ENCODE measurements at regions not wholly inside any gene's neighbourhood (a gene's known extent, or its start where the extent isn't known, plus 50 kb on each side); places are given as distances from the start of the nearest gene placed in this dataset.

DNA sequence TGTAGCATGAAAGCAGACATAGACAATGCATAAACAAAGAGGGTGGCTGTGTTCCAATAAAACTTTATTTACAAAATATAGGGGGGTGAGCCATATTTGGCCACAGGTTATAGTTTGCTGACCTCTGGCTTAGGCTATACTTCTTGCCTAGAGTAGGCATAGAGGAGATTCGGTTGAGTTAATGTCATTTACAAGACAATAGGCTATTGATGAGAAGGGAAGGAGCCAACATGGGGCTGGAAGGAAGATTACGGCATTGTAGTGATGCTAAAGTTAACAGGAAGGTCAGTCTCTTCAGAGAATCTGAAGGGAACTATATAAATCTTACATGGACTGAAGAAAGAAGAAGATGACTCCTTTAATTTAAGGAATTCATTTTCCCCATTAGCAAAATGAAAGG is 463.5 kb downstream of the HTR7 start:
- Histone ChIP-seq H3K36me3 (ENCODE audit: insufficient read depth, low read length) (no peaks in the 10 kb centered on the region), H3K27me3 (ENCODE audit: insufficient read depth, low read length) (no peaks in the 10 kb centered on the region), H3K4me1 (ENCODE audit: control insufficient read depth, insufficient read depth, low read length, unreplicated experiment) (peaks cover 4% of the 10 kb centered on the region), H2AFZ (ENCODE audit: low read length, unreplicated experiment) (no peak overlapping the region), H3K79me2 (ENCODE audit: control insufficient read depth, insufficient read depth, low read length, unreplicated experiment) (no peaks in the 10 kb centered on the region), H3K27ac (ENCODE audit: low read depth, low read length) (no peak overlapping the region), H3K4me3 (ENCODE audit: low read depth, low read length) (no peak overlapping the region)

DNA sequence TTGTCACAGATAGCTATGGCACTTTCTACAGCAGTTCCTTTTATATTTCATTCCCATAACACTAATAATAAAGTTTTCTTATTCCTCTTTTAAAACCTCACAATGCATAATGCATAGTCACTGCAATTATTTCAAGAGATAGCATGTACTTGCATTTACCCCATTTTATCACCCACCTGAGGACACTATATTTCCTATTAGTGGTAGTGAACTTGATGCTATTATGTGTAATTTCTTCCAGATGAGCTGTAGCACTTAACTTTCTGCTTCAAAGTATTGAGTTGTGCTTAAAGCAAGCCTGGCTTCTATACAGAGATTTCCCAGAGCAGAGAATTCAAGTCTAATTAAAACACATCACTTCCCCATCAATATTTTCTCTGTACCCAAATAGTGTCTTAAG is 461.1 kb downstream of the HTR7 start:
- Histone ChIP-seq H3K27me3 (ENCODE audit: insufficient read depth, low read length) (no peaks in the 10 kb centered on the region), H2AFZ (ENCODE audit: low read length, unreplicated experiment) (no peak overlapping the region), H3K4me3 (ENCODE audit: low read depth, low read length) (no peak overlapping the region), H3K27ac (ENCODE audit: low read depth, low read length) (no peak overlapping the region), H3K36me3 (ENCODE audit: insufficient read depth, low read length) (no peaks in the 10 kb centered on the region), H3K4me1 (ENCODE audit: control insufficient read depth, insufficient read depth, low read length, unreplicated experiment) (peaks cover 4% of the 10 kb centered on the region), H3K79me2 (ENCODE audit: control insufficient read depth, insufficient read depth, low read length, unreplicated experiment) (no peaks in the 10 kb centered on the region)

DNA sequence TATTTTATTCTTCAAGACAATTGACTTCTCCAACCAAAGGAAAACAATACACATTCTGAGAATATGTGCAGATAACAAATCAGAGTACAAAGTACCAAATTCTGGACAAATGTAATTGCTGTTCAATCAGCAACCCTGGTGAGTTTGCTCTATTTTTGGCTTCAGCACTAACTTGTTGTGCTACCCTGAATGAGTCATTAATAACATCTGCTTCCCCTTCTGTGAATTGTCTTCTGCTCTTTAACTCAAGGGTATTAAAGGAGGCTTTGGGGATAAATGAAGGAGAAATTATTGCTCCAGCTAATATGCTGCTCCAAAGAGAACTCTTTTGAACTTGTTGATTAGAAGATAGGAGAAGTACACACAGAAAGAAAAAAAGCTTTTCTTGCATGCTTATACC is 459.3 kb downstream of the HTR7 start:
- Histone ChIP-seq H3K36me3 (ENCODE audit: insufficient read depth, low read length) (no peaks in the 10 kb centered on the region), H3K4me3 (ENCODE audit: low read depth, low read length) (no peak overlapping the region), H3K4me1 (ENCODE audit: control insufficient read depth, insufficient read depth, low read length, unreplicated experiment) (peaks cover 4% of the 10 kb centered on the region), H3K27me3 (ENCODE audit: insufficient read depth, low read length) (no peaks in the 10 kb centered on the region), H3K27ac (ENCODE audit: low read depth, low read length) (no peak overlapping the region), H3K79me2 (ENCODE audit: control insufficient read depth, insufficient read depth, low read length, unreplicated experiment) (no peaks in the 10 kb centered on the region), H2AFZ (ENCODE audit: low read length, unreplicated experiment) (no peak overlapping the region)

DNA sequence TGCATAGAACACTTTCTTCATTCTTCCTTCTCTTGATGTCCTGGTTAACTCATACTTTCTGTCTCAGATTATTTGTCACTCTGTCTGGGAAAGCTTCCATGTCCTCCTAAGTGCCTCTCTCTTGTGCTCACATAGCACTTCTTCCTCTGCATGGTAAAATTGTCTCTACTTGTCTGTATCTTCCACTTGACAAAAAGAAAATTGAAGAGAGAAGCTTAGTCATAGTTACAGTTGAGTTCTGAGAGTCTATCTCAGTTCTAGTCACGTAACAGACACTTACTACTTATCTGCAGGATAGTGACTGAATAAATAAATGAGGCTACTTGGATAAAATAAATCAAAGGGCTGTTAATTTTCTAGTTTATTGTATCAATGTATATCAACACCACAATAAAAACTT is 458.1 kb downstream of the HTR7 start:
- Histone ChIP-seq H2AFZ (ENCODE audit: low read length, unreplicated experiment) (no peak overlapping the region), H3K27me3 (ENCODE audit: insufficient read depth, low read length) (no peaks in the 10 kb centered on the region), H3K79me2 (ENCODE audit: control insufficient read depth, insufficient read depth, low read length, unreplicated experiment) (no peaks in the 10 kb centered on the region), H3K27ac (ENCODE audit: low read depth, low read length) (no peak overlapping the region), H3K36me3 (ENCODE audit: insufficient read depth, low read length) (no peaks in the 10 kb centered on the region), H3K4me1 (ENCODE audit: control insufficient read depth, insufficient read depth, low read length, unreplicated experiment) (peaks cover 4% of the 10 kb centered on the region), H3K4me3 (ENCODE audit: low read depth, low read length) (no peak overlapping the region)

DNA sequence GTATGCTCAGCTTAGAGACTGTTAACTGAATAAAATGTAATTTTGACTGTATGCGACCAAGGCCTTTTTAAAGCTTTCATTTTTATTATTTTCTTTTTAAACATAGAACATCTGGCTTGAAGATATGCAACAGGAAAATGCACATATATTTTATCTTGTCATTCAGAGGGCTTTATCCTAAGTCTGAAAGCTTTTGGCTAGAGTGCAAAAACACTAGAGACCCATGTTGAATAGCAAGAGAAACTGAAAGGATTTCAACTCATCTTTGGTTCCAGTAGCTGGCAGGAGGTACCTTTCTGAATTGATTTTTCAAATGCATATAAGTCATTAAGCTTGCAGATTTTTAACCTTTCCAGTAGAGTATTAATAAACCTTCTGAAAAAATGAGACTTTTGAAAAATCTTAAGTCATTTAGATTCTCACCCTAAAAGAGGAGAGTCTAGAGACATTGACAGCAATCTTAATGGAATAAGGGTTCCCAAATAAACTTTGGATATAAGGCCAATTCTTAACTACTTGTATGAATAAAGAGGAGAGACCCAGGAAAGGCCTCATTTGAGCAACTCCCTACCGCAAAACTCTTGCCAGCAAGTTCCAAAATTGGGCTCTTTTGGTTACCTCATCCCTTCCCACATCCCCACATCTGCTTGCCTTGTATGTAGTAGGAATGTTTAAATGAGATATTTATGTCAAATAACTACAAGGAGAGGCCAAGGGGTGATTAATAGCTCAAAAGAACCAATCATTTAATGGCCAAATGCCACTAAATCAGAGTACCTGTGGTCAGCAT is 454.4 kb downstream of the HTR7 start:
- Histone ChIP-seq H3K27me3 (ENCODE audit: insufficient read depth, low read length) (no peaks in the 10 kb centered on the region), H3K36me3 (ENCODE audit: insufficient read depth, low read length) (no peaks in the 10 kb centered on the region)

DNA sequence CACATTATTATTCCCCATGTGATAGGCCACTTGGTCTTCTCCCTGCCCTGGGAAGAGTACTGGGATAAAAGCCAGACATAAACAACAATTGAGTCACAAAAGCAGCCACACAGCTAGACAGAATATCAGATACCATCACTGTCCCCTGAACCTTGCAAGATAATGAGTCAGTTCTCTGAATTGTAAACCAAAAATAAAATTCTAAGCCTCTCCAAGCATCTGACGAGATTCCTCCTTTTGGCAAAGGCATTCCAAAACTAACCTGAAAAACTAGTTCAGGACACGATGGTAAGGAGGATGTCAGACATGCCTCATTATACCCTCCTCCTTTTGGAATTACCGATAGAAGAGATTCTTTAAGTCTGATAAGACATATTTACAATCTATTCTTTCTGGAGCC is 450.7 kb downstream of the HTR7 start:
- Histone ChIP-seq H3K4me1 (ENCODE audit: control insufficient read depth, insufficient read depth, low read length, unreplicated experiment) (peaks cover 14% of the 10 kb centered on the region), H3K4me3 (ENCODE audit: low read depth, low read length) (no peak overlapping the region)

More for the DNA sequence above, 454.4 kb downstream of the HTR7 start:
- Histone ChIP-seq H3K79me2 (ENCODE audit: control insufficient read depth, insufficient read depth, low read length, unreplicated experiment) (no peaks in the 10 kb centered on the region), H2AFZ (ENCODE audit: low read length, unreplicated experiment) (no peak overlapping the region), H3K4me1 (ENCODE audit: control insufficient read depth, insufficient read depth, low read length, unreplicated experiment) (peaks cover 17% of the 10 kb centered on the region), H3K27ac (ENCODE audit: low read depth, low read length) (no peak overlapping the region), H3K4me3 (ENCODE audit: low read depth, low read length) (no peak overlapping the region)

DNA sequence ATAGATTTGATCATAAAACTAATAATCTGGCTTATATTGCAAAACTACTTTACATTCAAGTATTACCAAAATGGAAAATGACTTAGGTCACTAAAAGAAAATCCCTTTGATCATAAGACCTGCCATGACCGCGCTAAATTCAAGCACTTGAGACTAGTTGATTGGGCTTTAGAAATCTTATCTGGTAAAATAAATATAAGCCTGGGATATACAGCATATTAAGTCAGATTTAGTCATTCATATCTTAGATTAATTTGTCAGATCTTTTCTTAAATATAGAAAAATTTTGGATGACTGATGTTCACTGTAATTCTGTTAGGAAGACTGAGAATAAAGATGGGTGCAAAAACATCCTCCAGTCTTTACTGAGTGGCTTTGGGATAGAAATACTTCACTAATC is 450.0 kb downstream of the HTR7 start:
- Histone ChIP-seq H2AFZ (ENCODE audit: low read length, unreplicated experiment) (no peak overlapping the region), H3K36me3 (ENCODE audit: insufficient read depth, low read length) (no peaks in the 10 kb centered on the region), H3K27me3 (ENCODE audit: insufficient read depth, low read length) (no peaks in the 10 kb centered on the region), H3K79me2 (ENCODE audit: control insufficient read depth, insufficient read depth, low read length, unreplicated experiment) (no peaks in the 10 kb centered on the region), H3K27ac (ENCODE audit: low read depth, low read length) (no peak overlapping the region), H3K4me1 (ENCODE audit: control insufficient read depth, insufficient read depth, low read length, unreplicated experiment) (peaks cover 20% of the 10 kb centered on the region), H3K4me3 (ENCODE audit: low read depth, low read length) (no peak overlapping the region)

More for the DNA sequence above, 450.7 kb downstream of the HTR7 start:
- no peak overlapping the region for H2AFZ ChIP-seq (ENCODE audit: low read length, unreplicated experiment)
- no peaks in the 10 kb centered on the region for H3K27me3 ChIP-seq (ENCODE audit: insufficient read depth, low read length)
- peak overlapping the region; percentile 7; the same call in 1 of the 2 replicates for H3K27ac ChIP-seq (ENCODE audit: low read depth, low read length)
- H3K79me2 ChIP-seq (ENCODE audit: control insufficient read depth, insufficient read depth, low read length, unreplicated experiment) = no peaks in the 10 kb centered on the region
- H3K36me3 ChIP-seq (ENCODE audit: insufficient read depth, low read length) = no peaks in the 10 kb centered on the region

DNA sequence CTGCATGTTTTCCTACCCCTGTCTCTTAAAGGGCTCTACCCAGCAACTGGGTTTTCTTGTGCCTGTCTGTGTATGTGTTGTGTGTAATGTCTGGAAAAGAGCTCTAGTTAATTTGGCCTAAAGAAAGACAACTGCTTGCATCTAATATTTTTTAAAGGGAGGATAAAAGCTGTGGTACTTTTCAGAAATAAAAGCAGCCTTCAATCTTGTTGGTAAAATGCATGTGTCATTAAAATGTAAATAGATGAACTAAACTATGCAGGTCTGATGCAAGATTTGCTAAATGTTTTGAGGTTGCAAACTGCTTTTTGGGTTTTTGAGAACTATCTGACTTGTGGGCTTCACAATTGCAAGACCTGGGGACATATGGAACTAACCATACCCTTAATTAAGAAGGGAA is 445.3 kb downstream of the HTR7 start:
- Histone ChIP-seq H3K79me2 (ENCODE audit: control insufficient read depth, insufficient read depth, low read length, unreplicated experiment) (no peaks in the 10 kb centered on the region), H3K4me1 (ENCODE audit: control insufficient read depth, insufficient read depth, low read length, unreplicated experiment) (peaks cover 27% of the 10 kb centered on the region), H3K36me3 (ENCODE audit: insufficient read depth, low read length) (no peaks in the 10 kb centered on the region), H2AFZ (ENCODE audit: low read length, unreplicated experiment) (no peak overlapping the region), H3K27me3 (ENCODE audit: insufficient read depth, low read length) (no peaks in the 10 kb centered on the region), H3K27ac (ENCODE audit: low read depth, low read length) (no peak overlapping the region), H3K4me3 (ENCODE audit: low read depth, low read length) (no peak overlapping the region)

DNA sequence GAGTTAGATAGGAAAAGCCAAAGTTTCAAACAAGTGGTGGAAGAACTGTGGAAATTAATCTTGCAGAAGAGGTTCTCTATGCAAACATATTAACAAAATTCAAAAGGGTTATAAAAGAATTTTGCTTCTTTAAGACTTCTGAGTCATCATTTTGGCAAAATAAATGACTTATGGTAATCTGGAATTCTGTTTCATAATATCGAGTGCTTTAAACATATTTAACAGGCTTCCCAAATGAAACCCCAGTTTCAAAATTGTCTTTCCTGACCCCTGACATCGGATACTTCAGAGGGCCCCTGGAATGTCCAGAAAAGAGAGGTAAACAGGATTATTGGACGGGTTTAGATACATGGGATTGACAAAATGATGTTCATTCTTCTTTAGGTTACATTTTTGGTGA is 444.6 kb downstream of the HTR7 start:
- Histone ChIP-seq H3K79me2 (ENCODE audit: control insufficient read depth, insufficient read depth, low read length, unreplicated experiment) (no peaks in the 10 kb centered on the region), H3K4me3 (ENCODE audit: low read depth, low read length) (peak overlapping the region; percentile 59), H3K36me3 (ENCODE audit: insufficient read depth, low read length) (no peaks in the 10 kb centered on the region), H2AFZ (ENCODE audit: low read length, unreplicated experiment) (peak overlapping the region; percentile 77), H3K27me3 (ENCODE audit: insufficient read depth, low read length) (no peaks in the 10 kb centered on the region), H3K4me1 (ENCODE audit: control insufficient read depth, insufficient read depth, low read length, unreplicated experiment) (peaks cover 32% of the 10 kb centered on the region), H3K27ac (ENCODE audit: low read depth, low read length) (peak overlapping the region; percentile 63)

DNA sequence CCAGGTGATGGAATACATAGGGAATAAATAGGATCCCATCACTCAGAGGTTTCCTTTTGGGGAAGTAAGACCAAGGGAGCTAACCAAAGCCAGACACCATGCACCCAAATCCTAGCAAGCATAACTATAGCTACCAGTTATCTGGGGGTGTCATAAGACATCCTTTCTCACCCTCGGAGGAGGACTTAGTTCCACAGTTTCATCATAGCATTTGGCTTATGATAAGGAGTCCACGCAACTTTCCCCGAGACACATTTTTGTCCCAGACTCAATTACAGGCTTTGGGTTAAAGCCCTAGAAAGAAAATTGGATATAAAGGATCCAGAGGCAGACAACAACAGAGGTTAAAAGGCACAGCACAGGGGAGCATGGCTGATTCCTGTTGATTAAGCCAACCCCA is 442.9 kb downstream of the HTR7 start:
- no peaks in the 10 kb centered on the region for H3K27me3 ChIP-seq (ENCODE audit: insufficient read depth, low read length)
- H3K27ac ChIP-seq (ENCODE audit: low read depth, low read length) = no peak overlapping the region
- H3K79me2 ChIP-seq (ENCODE audit: control insufficient read depth, insufficient read depth, low read length, unreplicated experiment) = no peaks in the 10 kb centered on the region
- no peaks in the 10 kb centered on the region for H3K36me3 ChIP-seq (ENCODE audit: insufficient read depth, low read length)
- peaks cover 43% of the 10 kb centered on the region for H3K4me1 ChIP-seq (ENCODE audit: control insufficient read depth, insufficient read depth, low read length, unreplicated experiment)
- H3K4me3 ChIP-seq (ENCODE audit: low read depth, low read length) = no peak overlapping the region
- no peak overlapping the region for H2AFZ ChIP-seq (ENCODE audit: low read length, unreplicated experiment)

DNA sequence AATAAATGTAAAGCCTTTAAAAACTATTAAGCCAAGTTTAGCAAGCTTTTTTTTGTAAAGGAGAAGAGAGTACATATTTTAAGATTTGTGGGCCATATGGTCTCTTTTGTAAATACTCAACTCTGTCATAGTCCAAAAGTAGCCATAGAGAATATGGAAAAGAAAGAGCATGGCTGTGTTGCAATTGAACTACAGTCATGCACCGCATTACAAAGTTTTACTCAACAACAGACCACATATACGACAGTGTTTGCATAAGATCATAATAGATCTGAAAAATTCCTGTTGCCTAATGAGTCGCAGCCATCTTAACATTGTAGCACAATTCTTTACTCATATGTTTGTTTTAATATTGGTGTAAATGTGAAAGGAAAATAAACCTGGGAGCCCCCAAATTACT is 440.8 kb downstream of the HTR7 start:
- H2AFZ ChIP-seq (ENCODE audit: low read length, unreplicated experiment) = peak overlapping the region; percentile 21
- peaks cover 43% of the 10 kb centered on the region for H3K4me1 ChIP-seq (ENCODE audit: control insufficient read depth, insufficient read depth, low read length, unreplicated experiment)
- H3K36me3 ChIP-seq (ENCODE audit: insufficient read depth, low read length) = no peaks in the 10 kb centered on the region
- peak overlapping the region; percentile 92 for H3K27ac ChIP-seq (ENCODE audit: low read depth, low read length)
- no peaks in the 10 kb centered on the region for H3K79me2 ChIP-seq (ENCODE audit: control insufficient read depth, insufficient read depth, low read length, unreplicated experiment)
- H3K4me3 ChIP-seq (ENCODE audit: low read depth, low read length) = no peak overlapping the region
- H3K27me3 ChIP-seq (ENCODE audit: insufficient read depth, low read length) = no peaks in the 10 kb centered on the region

Measured in ACC112 (cell line).